Transverse colon (tissue), 4 donors: ENCODE measurements at regions not wholly inside any gene's neighbourhood (a gene's known extent, or its start where the extent isn't known, plus 50 kb on each side); places are given as distances from the start of the nearest gene placed in this dataset.

Experiments
- POLR2A ChIP-seq: fragments of 450-650 bp; IDR thresholded peaks from one replicate; pipeline ENCODE4 v1.6.1; 2016; ENCODE audit warnings: antibody characterized with exemption, mild to moderate bottlenecking, moderate library complexity
- POLR2AphosphoS5 ChIP-seq, 3 donors: sonication (generic); formaldehyde crosslinking; IDR thresholded peaks; one replicate each; pipeline ENCODE4 v1.6.1; 2016; ENCODE audit warnings: antibody characterized with exemption in 3 of 3
- TF ChIP-seq, protein P1 (sequence below), 5 experiments: fragments of 200-600 bp in 3 of 5; fragments of 450-650 bp in 2 of 5; sonication (generic) in 3 of 5; IDR thresholded peaks; 1 replicate in 2 of 5; 2 replicates in 3 of 5; pipeline ENCODE4 v1.5.1; 2016 to 2017; ENCODE audit warnings: antibody characterized with exemption in 5 of 5, inconsistent platforms in 3 of 5, mild to moderate bottlenecking in 2 of 5, moderate library complexity in 1 of 5

DNA sequence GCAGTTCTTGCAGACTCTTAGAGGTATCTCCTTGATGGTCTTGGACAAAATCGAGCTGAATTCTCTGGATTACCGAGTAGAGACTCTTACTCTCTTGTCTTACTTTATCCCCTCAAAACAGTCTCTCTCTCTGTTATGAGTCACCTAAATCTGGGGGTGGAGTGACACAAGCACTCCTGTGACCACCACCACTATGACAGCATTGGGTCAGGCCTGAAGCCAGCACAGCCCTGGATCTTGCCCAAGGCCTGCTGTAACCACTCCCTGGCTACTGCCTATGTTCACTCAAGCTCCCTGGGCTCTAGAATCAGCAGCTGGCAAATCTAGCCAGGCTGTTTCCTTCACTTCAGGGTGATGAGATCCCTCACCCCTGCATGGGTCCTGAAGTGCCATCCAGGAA, 662.5 kb downstream of the LUZP2 start:
- TF ChIP-seq, protein P1, sequence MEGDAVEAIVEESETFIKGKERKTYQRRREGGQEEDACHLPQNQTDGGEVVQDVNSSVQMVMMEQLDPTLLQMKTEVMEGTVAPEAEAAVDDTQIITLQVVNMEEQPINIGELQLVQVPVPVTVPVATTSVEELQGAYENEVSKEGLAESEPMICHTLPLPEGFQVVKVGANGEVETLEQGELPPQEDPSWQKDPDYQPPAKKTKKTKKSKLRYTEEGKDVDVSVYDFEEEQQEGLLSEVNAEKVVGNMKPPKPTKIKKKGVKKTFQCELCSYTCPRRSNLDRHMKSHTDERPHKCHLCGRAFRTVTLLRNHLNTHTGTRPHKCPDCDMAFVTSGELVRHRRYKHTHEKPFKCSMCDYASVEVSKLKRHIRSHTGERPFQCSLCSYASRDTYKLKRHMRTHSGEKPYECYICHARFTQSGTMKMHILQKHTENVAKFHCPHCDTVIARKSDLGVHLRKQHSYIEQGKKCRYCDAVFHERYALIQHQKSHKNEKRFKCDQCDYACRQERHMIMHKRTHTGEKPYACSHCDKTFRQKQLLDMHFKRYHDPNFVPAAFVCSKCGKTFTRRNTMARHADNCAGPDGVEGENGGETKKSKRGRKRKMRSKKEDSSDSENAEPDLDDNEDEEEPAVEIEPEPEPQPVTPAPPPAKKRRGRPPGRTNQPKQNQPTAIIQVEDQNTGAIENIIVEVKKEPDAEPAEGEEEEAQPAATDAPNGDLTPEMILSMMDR (IDR thresholded peaks at IDR 0.05): no peak
- TF ChIP-seq POLR2A (no peak), POLR2AphosphoS5 (IDR thresholded peaks at IDR 0.05) (no peak)
